WTC11 (cell line): ENCODE measurements at regions not wholly inside any gene's neighbourhood (a gene's known extent, or its start where the extent isn't known, plus 50 kb on each side); places are given as distances from the start of the nearest gene placed in this dataset.

ENCODE experiments used
- ATAC-seq: fragments of 200-7000 bp; cut with Tn5 transposase; 2 replicates; pipeline ENCODE4 v1.10.0; 2021; ENCODE audit warnings: mild to moderate bottlenecking, moderate library complexity
- CTCF ChIA-PET: fragments of 300-600 bp; sonication (Branson Sonifier 250); formaldehyde crosslinking; loops from one replicate; lab custom pipeline; 2021; ENCODE audit warnings: antibody characterized with exemption; lab: Charles Lee
- POLR2A ChIA-PET: fragments of 350-600 bp; sonication (Branson Sonifier 250); formaldehyde crosslinking; loops from one replicate; lab custom pipeline; 2021; ENCODE audit warnings: antibody characterized with exemption; lab: Charles Lee
- DNase-seq: peaks from one replicate; pipeline ENCODE4 v3.0.0; 2021; ENCODE audit warnings: low spot score
- H3K27ac Mint-ChIP-seq: 2 replicates; pipeline ENCODE4 v1.8.0; 2021; ENCODE audit warnings: mixed read lengths
- H3K27me3 Mint-ChIP-seq: 2 replicates; pipeline ENCODE4 v1.8.0; 2021; ENCODE audit warnings: low read depth, mild to moderate bottlenecking, moderate library complexity, mixed read lengths
- H3K36me3 Mint-ChIP-seq: 2 replicates; pipeline ENCODE4 v1.8.0; 2021; ENCODE audit warnings: mixed read lengths
- H3K4me1 Mint-ChIP-seq: 2 replicates; pipeline ENCODE4 v1.8.0; 2022; ENCODE audit warnings: mixed read lengths
- H3K4me3 Mint-ChIP-seq: 2 replicates; pipeline ENCODE4 v1.8.0; 2021; ENCODE audit warnings: mild to moderate bottlenecking, moderate library complexity, mixed read lengths
- H3K9me3 Mint-ChIP-seq: 2 replicates; pipeline ENCODE4 v1.8.0; 2021; ENCODE audit warnings: mixed read lengths
- CTCF ChIP-seq: fragments of 200-600 bp; IDR thresholded peaks from 2 replicates; pipeline ENCODE4 v1.8.0; 2022; ENCODE audit warnings: antibody characterized with exemption
- E2F1 ChIP-seq: sonication (generic); formaldehyde crosslinking; IDR thresholded peaks from 2 replicates; pipeline ENCODE4 v1.8.0; 2022; ENCODE audit warnings: mild to moderate bottlenecking, missing genetic modification reagents
- E2F5 ChIP-seq: sonication (generic); formaldehyde crosslinking; IDR thresholded peaks from 2 replicates; pipeline ENCODE4 v1.8.1; 2022; ENCODE audit warnings: mild to moderate bottlenecking, moderate library complexity, missing genetic modification reagents
- NR3C1 ChIP-seq: sonication (generic); formaldehyde crosslinking; conservative IDR thresholded peaks from 2 replicates; pipeline ENCODE4 v1.8.1; 2023; ENCODE audit warnings: low read depth, mild to moderate bottlenecking, missing genetic modification reagents
- PRRX2 ChIP-seq: fragments of 250-450 bp; sonication (Bioruptor Pico); IDR thresholded peaks from 2 replicates; pipeline ENCODE4 v1.8.0; 2021; ENCODE audit warnings: mild to moderate bottlenecking
- RELA ChIP-seq: sonication (generic); formaldehyde crosslinking; IDR thresholded peaks from 2 replicates; pipeline ENCODE4 v1.8.1; 2022; ENCODE audit warnings: missing genetic modification reagents, mild to moderate bottlenecking, borderline replicate concordance
- RORB ChIP-seq: fragments of 250-450 bp; sonication (Bioruptor Pico); IDR thresholded peaks from 2 replicates; pipeline ENCODE4 v1.9.0; 2021; ENCODE audit warnings: mild to moderate bottlenecking
- STAT6 ChIP-seq: sonication (generic); formaldehyde crosslinking; conservative IDR thresholded peaks from 2 replicates; pipeline ENCODE4 v1.8.1; 2023; ENCODE audit warnings: mild to moderate bottlenecking, low read depth, missing genetic modification reagents, moderate library complexity
- USF1 ChIP-seq: sonication (generic); formaldehyde crosslinking; IDR thresholded peaks from 2 replicates; pipeline ENCODE4 v1.8.0; 2022; ENCODE audit warnings: mild to moderate bottlenecking, missing genetic modification reagents
- ZMAT4 ChIP-seq: fragments of 250-450 bp; sonication (Bioruptor Pico); IDR thresholded peaks from 2 replicates; pipeline ENCODE4 v1.9.0; 2021; ENCODE audit warnings: mild to moderate bottlenecking
- ZNF138 ChIP-seq: sonication (generic); formaldehyde crosslinking; conservative IDR thresholded peaks from 2 replicates; pipeline ENCODE4 v1.8.1; 2022; ENCODE audit warnings: mild to moderate bottlenecking, moderate library complexity, missing genetic modification reagents
- ZNF317 ChIP-seq: sonication (generic); formaldehyde crosslinking; IDR thresholded peaks from 2 replicates; pipeline ENCODE4 v1.8.1; 2023; ENCODE audit warnings: low read depth, mild to moderate bottlenecking, moderate library complexity, missing genetic modification reagents, borderline replicate concordance
- ZNF416 ChIP-seq: fragments of 250-450 bp; sonication (Bioruptor Pico); IDR thresholded peaks from 2 replicates; pipeline ENCODE4 v1.9.0; 2021; ENCODE audit warnings: mild to moderate bottlenecking, inconsistent platforms
- ZNF532 ChIP-seq: fragments of 250-450 bp; sonication (Bioruptor Pico); IDR thresholded peaks from 2 replicates; pipeline ENCODE4 v1.9.0; 2021; ENCODE audit warnings: mild to moderate bottlenecking, borderline replicate concordance

GRCh38 chr1:170872663-170873062 lies 62.7 kb upstream of the MROH9 start:
- H3K36me3 Mint-ChIP-seq: no peaks in the 10 kb centered on the region
- DNase-seq (no peak), ATAC-seq (no peak)
- no peaks in the 10 kb centered on the region for H3K9me3 Mint-ChIP-seq
- no peaks in the 10 kb centered on the region; the same call in 1 of the 2 replicates for H3K27me3 Mint-ChIP-seq
- ChIA-PET CTCF (no interaction called here), POLR2A (no interaction called here)
- TF ChIP-seq RELA (CRISPR knock-in tag) (no peak), E2F1 (CRISPR knock-in tag) (no peak), NR3C1 (CRISPR knock-in tag) (no peak)
- TF ChIP-seq, all 79 proteins: peak for 0
- Mint-ChIP-seq H3K27ac (no peak overlapping the region), H3K4me3 (no peak overlapping the region), H3K4me1 (0 out of 2 replicates have a peak, but pooled peaks cover 3% of the 10 kb centered on the region)

GRCh38 chr1:170874671-170875070 lies 60.7 kb upstream of the MROH9 start:
- Mint-ChIP-seq H3K4me3 (no peak overlapping the region), H3K27me3 (no peaks in the 10 kb centered on the region; the same call in 1 of the 2 replicates), H3K36me3 (no peaks in the 10 kb centered on the region)
- DNase-seq: no peak
- CTCF ChIA-PET: interaction anchor here (0.6 kb wide), 1 partner anchor 202 kb away, joined by 3 read pairs; no protein-coding TSS in a partner anchor
- no peak for TF ChIP-seq E2F5
- no peak for TF ChIP-seq STAT6 (CRISPR knock-in tag)
- TF ChIP-seq USF1 (CRISPR knock-in tag): no peak
- TF ChIP-seq ZNF416 (CRISPR knock-in tag): no peak
- no peak for TF ChIP-seq ZNF138 (CRISPR knock-in tag)
- TF ChIP-seq ZNF317 (CRISPR knock-in tag): no peak
- TF ChIP-seq ZNF532 (CRISPR knock-in tag): no peak
- no peak for TF ChIP-seq PRRX2 (CRISPR knock-in tag)
- TF ChIP-seq RORB (CRISPR knock-in tag): no peak
- TF ChIP-seq ZMAT4 (CRISPR knock-in tag): no peak
- no peak for TF ChIP-seq CTCF
- TF ChIP-seq, all 79 proteins: peak for 0
- H3K9me3 Mint-ChIP-seq: peaks cover 4% of the 10 kb centered on the region; the same call in 1 of the 2 replicates
- H3K27ac Mint-ChIP-seq: no peak overlapping the region
- POLR2A ChIA-PET: interaction anchor here (0.7 kb wide), 1 partner anchor 383 kb away, joined by 3 read pairs; no protein-coding TSS in a partner anchor
- 0 out of 2 replicates have a peak, but pooled peaks cover 3% of the 10 kb centered on the region for H3K4me1 Mint-ChIP-seq
- ATAC-seq: no peak
